Uterus (tissue), 3 donors: ENCODE measurements at regions not wholly inside any gene's neighbourhood (a gene's known extent, or its start where the extent isn't known, plus 50 kb on each side); places are given as distances from the start of the nearest gene placed in this dataset.

Source experiments
- DNase-seq, 2 donors: peaks; one replicate each; pipeline ENCODE4 v3.0.0-alpha.2; 2019 to 2020
- H3K27ac ChIP-seq, 2 donors: fragments of 200-600 bp; sonication (generic); 1 replicate in 1 of 2; 2 replicates in 1 of 2; pipeline ENCODE4 v1.5.1; 2016 to 2018
- H3K27me3 ChIP-seq, 2 donors: fragments of 200-600 bp; sonication (generic); one replicate each; pipeline ENCODE4 v1.5.1; 2018 to 2019; ENCODE audit warnings: control low read depth in 1 of 2
- H3K36me3 ChIP-seq, 2 donors: fragments of 200-600 bp; sonication (generic); one replicate each; pipeline ENCODE4 v1.5.1; 2019; ENCODE audit warnings: control low read depth in 1 of 2
- H3K4me1 ChIP-seq, 2 donors: fragments of 200-600 bp; sonication (generic); one replicate each; pipeline ENCODE4 v1.5.1; 2018 to 2019; ENCODE audit warnings: control low read depth in 1 of 2
- H3K4me3 ChIP-seq, 2 donors: fragments of 200-600 bp; sonication (generic); 1 replicate in 1 of 2; 2 replicates in 1 of 2; pipeline ENCODE4 v1.5.1; 2018 to 2019; ENCODE audit warnings: mild to moderate bottlenecking in 1 of 2
- H3K9me3 ChIP-seq, 2 donors: fragments of 200-600 bp; sonication (generic); one replicate each; pipeline ENCODE4 v1.5.1; 2019; ENCODE audit warnings: control low read depth in 1 of 2
- CTCF ChIP-seq, 4 experiments: fragments of 200-600 bp in 2 of 4; fragments of 450-650 bp in 2 of 4; sonication (generic) in 2 of 4; IDR thresholded peaks; one replicate each; pipeline ENCODE4 v1.5.1; 2016 to 2019; ENCODE audit warnings: antibody characterized with exemption in 4 of 4, mild to moderate bottlenecking in 2 of 4, moderate library complexity in 1 of 4
- POLR2A ChIP-seq, 2 donors: fragments of 450-650 bp; IDR thresholded peaks; one replicate each; pipeline ENCODE4 v1.6.1; 2016; ENCODE audit warnings: antibody characterized with exemption in 2 of 2, mild to moderate bottlenecking in 1 of 2, moderate library complexity in 1 of 2
- intact Hi-C: fragments of 100-400 bp; cut with DNase I; formaldehyde crosslinking; loops from one replicate; pipeline ENCODE4 v1.15.1; 2023; ENCODE audit warnings: low total_unique reads
- donor health status: DM: yes; HTN: yes; CAD: no.

GRCh38 chr6:140011537-140011936 is 637.1 kb upstream of the CITED2 start:
- TF ChIP-seq CTCF (IDR thresholded peaks at IDR 0.05) (no peak), POLR2A (IDR thresholded peaks at IDR 0.05) (no peak)
- Histone ChIP-seq H3K4me1 (no peaks in the 10 kb centered on the region), H3K9me3 (no peaks in the 10 kb centered on the region), H3K27me3 (no peaks in the 10 kb centered on the region), H3K27ac (no peak overlapping the region), H3K4me3 (no peak overlapping the region), H3K36me3 (no peaks in the 10 kb centered on the region)
- no peak for DNase-seq
- intact Hi-C loops = no loop called here

- no peak for DNase-seq
- no peak overlapping the region for H3K4me3 ChIP-seq
- no peaks in the 10 kb centered on the region for H3K36me3 ChIP-seq
- H3K9me3 ChIP-seq = no peaks in the 10 kb centered on the region
- intact Hi-C loops = no loop called here
- no peaks in the 10 kb centered on the region for H3K4me1 ChIP-seq
- no peak overlapping the region for H3K27ac ChIP-seq
- no peaks in the 10 kb centered on the region for H3K27me3 ChIP-seq
- TF ChIP-seq POLR2A (IDR thresholded peaks at IDR 0.05) (no peak), CTCF (IDR thresholded peaks at IDR 0.05) (no peak)
These were observed 634.8 kb upstream of the CITED2 start for GRCh38 chr6:140009286-140009685.

GRCh38 chr6:140007525-140007924 is 633.1 kb upstream of the CITED2 start:
- no peak overlapping the region for H3K4me3 ChIP-seq
- no peak for DNase-seq
- no peaks in the 10 kb centered on the region for H3K36me3 ChIP-seq
- intact Hi-C loops = no loop called here
- TF ChIP-seq POLR2A (IDR thresholded peaks at IDR 0.05) = no peak
- TF ChIP-seq CTCF (IDR thresholded peaks at IDR 0.05) = no peak
- H3K27me3 ChIP-seq = no peaks in the 10 kb centered on the region
- H3K27ac ChIP-seq = no peak overlapping the region
- H3K9me3 ChIP-seq = no peaks in the 10 kb centered on the region
- no peaks in the 10 kb centered on the region for H3K4me1 ChIP-seq

GRCh38 chr6:140003217-140003616 is 628.8 kb upstream of the CITED2 start:
- intact Hi-C loops = no loop called here
- TF ChIP-seq CTCF (IDR thresholded peaks at IDR 0.05) (no peak), POLR2A (IDR thresholded peaks at IDR 0.05) (no peak)
- Histone ChIP-seq H3K4me3 (no peak overlapping the region), H3K27me3 (no peaks in the 10 kb centered on the region), H3K4me1 (no peaks in the 10 kb centered on the region), H3K9me3 (no peaks in the 10 kb centered on the region), H3K27ac (no peak overlapping the region), H3K36me3 (no peaks in the 10 kb centered on the region)
- DNase-seq = no peak

GRCh38 chr6:140002396-140003022 is 628.1 kb upstream of the CITED2 start:
- H3K27me3 ChIP-seq = no peaks in the 10 kb centered on the region
- H3K36me3 ChIP-seq = no peaks in the 10 kb centered on the region
- H3K9me3 ChIP-seq = no peaks in the 10 kb centered on the region
- TF ChIP-seq CTCF (IDR thresholded peaks at IDR 0.05) (no peak), POLR2A (IDR thresholded peaks at IDR 0.05) (no peak)
- intact Hi-C loops = no loop called here
- H3K4me1 ChIP-seq = no peaks in the 10 kb centered on the region
- H3K4me3 ChIP-seq = no peak overlapping the region
- no peak for DNase-seq
- no peak overlapping the region for H3K27ac ChIP-seq
